ENCODE measurements at regions not wholly inside any gene's neighbourhood (a gene's known extent, or its start where the extent isn't known, plus 50 kb on each side); places are given as distances from the start of the nearest gene placed in this dataset.

DNA sequence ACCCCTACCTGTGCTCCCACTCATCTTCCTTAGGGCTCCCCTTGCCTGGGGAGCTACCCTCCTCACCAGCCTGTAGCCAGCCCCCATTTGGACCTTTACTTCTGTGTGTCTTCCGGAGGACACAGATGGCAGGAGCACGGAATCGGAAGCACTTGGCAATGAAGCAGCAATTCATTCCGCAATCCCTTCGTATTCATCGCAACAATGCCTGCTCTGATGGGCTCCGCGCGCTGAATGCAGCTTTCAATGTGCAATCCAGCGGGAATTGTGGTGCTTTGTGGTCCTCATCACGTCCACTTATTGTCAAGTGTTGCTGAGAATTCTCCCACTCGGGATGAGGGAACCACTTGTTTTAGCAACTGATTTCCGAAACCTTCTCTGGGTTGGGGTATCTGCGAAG is 336.0 kb downstream of the DHX35 start:
- no peak for TF ChIP-seq CTCF (IDR thresholded peaks at IDR 0.05)
- TF ChIP-seq POLR2A (IDR thresholded peaks at IDR 0.05), result no peak

Data from body of pancreas (tissue), 4 donors.